HEK293 (cell line): ENCODE measurements at regions not wholly inside any gene's neighbourhood (a gene's known extent, or its start where the extent isn't known, plus 50 kb on each side); places are given as distances from the start of the nearest gene placed in this dataset.

Experiments
- CTCF ChIA-PET: fragments of 350-600 bp; formaldehyde crosslinking; extraction: SDS; loops from one replicate; lab custom pipeline; 2021; ENCODE audit warnings: antibody characterized with exemption; lab: Yijun Ruan, JAX
- POLR2A ChIA-PET: fragments of 300-600 bp; formaldehyde crosslinking; extraction: SDS; loops from one replicate; lab custom pipeline; 2020; ENCODE audit warnings: antibody characterized with exemption, inconsistent platforms; lab: Yijun Ruan, JAX
- H3K27ac ChIP-seq: fragments of 200-500 bp; sonication (Bioruptor generic); 2 replicates; pipeline ENCODE4 v1.5.1; 2014; ENCODE audit warnings: low read depth, low read length, control low read depth, inconsistent platforms; ENCODE audit errors: extremely low read depth
- H3K36me3 ChIP-seq, 2 experiments: fragments of 200-500 bp in 1 of 2; sonication (Bioruptor generic) in 1 of 2; 1 replicate in 1 of 2; 2 replicates in 1 of 2; pipeline ENCODE4 v1.5.1; 2014 to 2017; ENCODE audit warnings: inconsistent platforms in 2 of 2, low read length in 2 of 2; ENCODE audit not compliant: control insufficient read depth in 2 of 2, insufficient read depth in 1 of 2
- H3K4me1 ChIP-seq: fragments of 200-500 bp; sonication (Bioruptor generic); 2 replicates; pipeline ENCODE4 v1.5.1; 2014; ENCODE audit warnings: mild to moderate bottlenecking, low read length, inconsistent platforms; ENCODE audit not compliant: control insufficient read depth, insufficient read depth
- H3K4me3 ChIP-seq: 2 replicates; pipeline ENCODE4 v1.5.1; 2011; ENCODE audit warnings: low read depth, mild to moderate bottlenecking, control low read depth, low read length, moderate library complexity
- H3K9me3 ChIP-seq: fragments of 200-500 bp; sonication (Bioruptor generic); 2 replicates; pipeline ENCODE4 v1.5.1; 2014; ENCODE audit warnings: low read depth, low read length, inconsistent platforms; ENCODE audit not compliant: control insufficient read depth, insufficient read depth
- AEBP2 ChIP-seq: fragments of 450-650 bp; formaldehyde crosslinking; IDR thresholded peaks from 2 replicates; pipeline ENCODE4 v1.5.1; 2016; ENCODE audit warnings: missing biosample characterization, missing genetic modification characterization, borderline replicate concordance
- ATF2 ChIP-seq: fragments of 450-650 bp; formaldehyde crosslinking; IDR thresholded peaks from 2 replicates; pipeline ENCODE4 v1.5.1; 2016; ENCODE audit warnings: missing biosample characterization, missing genetic modification characterization, low read depth
- BCL11A ChIP-seq: fragments of 450-650 bp; formaldehyde crosslinking; IDR thresholded peaks from 2 replicates; pipeline ENCODE4 v1.5.1; 2016; ENCODE audit warnings: low read depth, missing biosample characterization, missing genetic modification characterization
- BCL6B ChIP-seq: fragments of 450-650 bp; formaldehyde crosslinking; IDR thresholded peaks from 2 replicates; pipeline ENCODE4 v1.5.1; 2017; ENCODE audit warnings: missing biosample characterization, missing genetic modification characterization
- GFI1B ChIP-seq: fragments of 450-650 bp; formaldehyde crosslinking; IDR thresholded peaks from 2 replicates; pipeline ENCODE4 v1.5.1; 2016; ENCODE audit warnings: missing biosample characterization, missing genetic modification characterization
- PRDM1 ChIP-seq: fragments of 450-650 bp; formaldehyde crosslinking; IDR thresholded peaks from 2 replicates; pipeline ENCODE4; 2016; ENCODE audit warnings: missing biosample characterization, missing genetic modification characterization
- ZNF223 ChIP-seq: fragments of 450-650 bp; formaldehyde crosslinking; IDR thresholded peaks from 2 replicates; pipeline ENCODE4 v1.5.1; 2016; ENCODE audit warnings: missing biosample characterization, missing genetic modification characterization
- ZNF239 ChIP-seq: fragments of 450-650 bp; formaldehyde crosslinking; IDR thresholded peaks from 2 replicates; pipeline ENCODE4 v1.5.1; 2016; ENCODE audit warnings: missing biosample characterization, missing genetic modification characterization
- ZNF48 ChIP-seq: fragments of 450-650 bp; formaldehyde crosslinking; IDR thresholded peaks from 2 replicates; pipeline ENCODE4 v1.5.1; 2016; ENCODE audit warnings: missing biosample characterization, missing genetic modification characterization
- ZNF514 ChIP-seq: fragments of 450-650 bp; formaldehyde crosslinking; IDR thresholded peaks from 2 replicates; pipeline ENCODE4 v1.5.1; 2016; ENCODE audit warnings: missing biosample characterization, missing genetic modification characterization
- ZNF629 ChIP-seq: fragments of 450-650 bp; formaldehyde crosslinking; IDR thresholded peaks from 2 replicates; pipeline ENCODE4 v1.5.1; 2017; ENCODE audit warnings: missing biosample characterization, missing genetic modification characterization
- ZNF645 ChIP-seq: fragments of 450-650 bp; formaldehyde crosslinking; IDR thresholded peaks from 2 replicates; pipeline ENCODE4; 2016; ENCODE audit warnings: missing biosample characterization, missing genetic modification characterization
- ZNF660 ChIP-seq: fragments of 450-650 bp; IDR thresholded peaks from 2 replicates; pipeline ENCODE4 v1.5.1; 2018; ENCODE audit warnings: missing biosample characterization, mild to moderate bottlenecking, missing genetic modification characterization
- ZNF768 ChIP-seq: fragments of 450-650 bp; formaldehyde crosslinking; IDR thresholded peaks from 2 replicates; pipeline ENCODE4 v1.5.1; 2018; ENCODE audit warnings: missing biosample characterization, mild to moderate bottlenecking, missing genetic modification characterization
- ZSCAN23 ChIP-seq: fragments of 450-650 bp; formaldehyde crosslinking; IDR thresholded peaks from 2 replicates; pipeline ENCODE4 v1.5.1; 2016; ENCODE audit warnings: missing biosample characterization, missing genetic modification characterization
- ZSCAN30 ChIP-seq: fragments of 450-650 bp; IDR thresholded peaks from 2 replicates; pipeline ENCODE4 v1.5.1; 2018; ENCODE audit warnings: missing biosample characterization, mild to moderate bottlenecking, missing genetic modification characterization, moderate library complexity
- TF ChIP-seq, protein P1 (sequence below): fragments of 450-650 bp; formaldehyde crosslinking; IDR thresholded peaks from 2 replicates; pipeline ENCODE4 v1.5.1; 2016; ENCODE audit warnings: missing biosample characterization, missing genetic modification characterization, borderline replicate concordance
- TF ChIP-seq, protein P2 (sequence below): fragments of 450-650 bp; formaldehyde crosslinking; IDR thresholded peaks from 2 replicates; pipeline ENCODE4 v1.5.1; 2016; ENCODE audit warnings: missing biosample characterization, missing genetic modification characterization
- TF ChIP-seq, protein P3 (sequence below): fragments of 450-650 bp; formaldehyde crosslinking; IDR thresholded peaks from 2 replicates; pipeline ENCODE4 v1.5.1; 2016; ENCODE audit warnings: missing biosample characterization, missing genetic modification characterization

GRCh38 chr7:41880107-41880506, 177.2 kb upstream of the INHBA start (continued):
- TF ChIP-seq, protein P1, sequence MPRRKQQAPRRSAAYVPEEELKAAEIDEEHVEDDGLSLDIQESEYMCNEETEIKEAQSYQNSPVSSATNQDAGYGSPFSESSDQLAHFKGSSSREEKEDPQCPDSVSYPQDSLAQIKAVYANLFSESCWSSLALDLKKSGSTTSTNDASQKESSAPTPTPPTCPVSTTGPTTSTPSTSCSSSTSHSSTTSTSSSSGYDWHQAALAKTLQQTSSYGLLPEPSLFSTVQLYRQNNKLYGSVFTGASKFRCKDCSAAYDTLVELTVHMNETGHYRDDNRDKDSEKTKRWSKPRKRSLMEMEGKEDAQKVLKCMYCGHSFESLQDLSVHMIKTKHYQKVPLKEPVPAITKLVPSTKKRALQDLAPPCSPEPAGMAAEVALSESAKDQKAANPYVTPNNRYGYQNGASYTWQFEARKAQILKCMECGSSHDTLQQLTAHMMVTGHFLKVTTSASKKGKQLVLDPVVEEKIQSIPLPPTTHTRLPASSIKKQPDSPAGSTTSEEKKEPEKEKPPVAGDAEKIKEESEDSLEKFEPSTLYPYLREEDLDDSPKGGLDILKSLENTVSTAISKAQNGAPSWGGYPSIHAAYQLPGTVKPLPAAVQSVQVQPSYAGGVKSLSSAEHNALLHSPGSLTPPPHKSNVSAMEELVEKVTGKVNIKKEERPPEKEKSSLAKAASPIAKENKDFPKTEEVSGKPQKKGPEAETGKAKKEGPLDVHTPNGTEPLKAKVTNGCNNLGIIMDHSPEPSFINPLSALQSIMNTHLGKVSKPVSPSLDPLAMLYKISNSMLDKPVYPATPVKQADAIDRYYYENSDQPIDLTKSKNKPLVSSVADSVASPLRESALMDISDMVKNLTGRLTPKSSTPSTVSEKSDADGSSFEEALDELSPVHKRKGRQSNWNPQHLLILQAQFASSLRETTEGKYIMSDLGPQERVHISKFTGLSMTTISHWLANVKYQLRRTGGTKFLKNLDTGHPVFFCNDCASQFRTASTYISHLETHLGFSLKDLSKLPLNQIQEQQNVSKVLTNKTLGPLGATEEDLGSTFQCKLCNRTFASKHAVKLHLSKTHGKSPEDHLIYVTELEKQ (tag by site-specific recombination) = no peak
- TF ChIP-seq BCL6B (no peak), ZNF629 (tag by site-specific recombination) (no peak), ZNF645 (tag by site-specific recombination) (no peak), ATF2 (no peak), ZSCAN23 (tag by site-specific recombination) (no peak), BCL11A (no peak), ZNF223 (tag by site-specific recombination) (no peak)
- TF ChIP-seq, protein P2, sequence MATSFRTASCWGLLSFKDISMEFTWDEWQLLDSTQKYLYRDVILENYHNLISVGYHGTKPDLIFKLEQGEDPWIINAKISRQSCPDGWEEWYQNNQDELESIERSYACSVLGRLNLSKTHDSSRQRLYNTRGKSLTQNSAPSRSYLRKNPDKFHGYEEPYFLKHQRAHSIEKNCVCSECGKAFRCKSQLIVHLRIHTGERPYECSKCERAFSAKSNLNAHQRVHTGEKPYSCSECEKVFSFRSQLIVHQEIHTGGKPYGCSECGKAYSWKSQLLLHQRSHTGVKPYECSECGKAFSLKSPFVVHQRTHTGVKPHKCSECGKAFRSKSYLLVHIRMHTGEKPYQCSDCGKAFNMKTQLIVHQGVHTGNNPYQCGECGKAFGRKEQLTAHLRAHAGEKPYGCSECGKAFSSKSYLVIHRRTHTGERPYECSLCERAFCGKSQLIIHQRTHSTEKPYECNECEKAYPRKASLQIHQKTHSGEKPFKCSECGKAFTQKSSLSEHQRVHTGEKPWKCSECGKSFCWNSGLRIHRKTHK (tag by site-specific recombination) = no peak

DNA sequence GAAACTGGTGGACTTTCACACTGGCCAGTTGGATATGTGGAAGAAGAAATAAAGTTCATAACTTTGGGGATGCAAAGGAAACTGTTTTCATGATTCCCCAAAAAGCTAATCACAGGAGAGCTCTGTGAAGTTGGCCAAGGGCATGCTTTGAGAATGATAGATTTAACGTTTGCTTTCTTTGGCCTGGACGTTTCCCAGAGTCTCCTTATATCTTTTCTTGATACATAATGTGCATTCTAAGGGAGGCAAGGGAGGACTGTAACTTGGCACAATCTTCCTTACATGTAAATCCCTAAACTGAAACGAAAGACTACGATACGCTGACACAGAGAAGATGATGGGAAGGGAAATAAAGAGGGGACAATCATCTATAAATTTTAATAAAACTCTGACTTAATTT, 176.5 kb upstream of the INHBA start:
- Histone ChIP-seq H3K4me3 (no peak overlapping the region), H3K4me1 (no peaks in the 10 kb centered on the region), H3K36me3 (no peaks in the 10 kb centered on the region), H3K27ac (no peak overlapping the region), H3K9me3 (no peaks in the 10 kb centered on the region)
- ChIA-PET CTCF (no interaction called here), POLR2A (no interaction called here)
- TF ChIP-seq GFI1B (tag by site-specific recombination) (no peak), ZSCAN30 (no peak), ZNF660 (tag by site-specific recombination) (no peak), PRDM1 (tag by site-specific recombination) (no peak), AEBP2 (tag by site-specific recombination) (no peak), ZNF514 (tag by site-specific recombination) (no peak), ZNF768 (tag by site-specific recombination) (no peak), ZNF48 (no peak), ZNF239 (no peak)
- TF ChIP-seq, protein P3, sequence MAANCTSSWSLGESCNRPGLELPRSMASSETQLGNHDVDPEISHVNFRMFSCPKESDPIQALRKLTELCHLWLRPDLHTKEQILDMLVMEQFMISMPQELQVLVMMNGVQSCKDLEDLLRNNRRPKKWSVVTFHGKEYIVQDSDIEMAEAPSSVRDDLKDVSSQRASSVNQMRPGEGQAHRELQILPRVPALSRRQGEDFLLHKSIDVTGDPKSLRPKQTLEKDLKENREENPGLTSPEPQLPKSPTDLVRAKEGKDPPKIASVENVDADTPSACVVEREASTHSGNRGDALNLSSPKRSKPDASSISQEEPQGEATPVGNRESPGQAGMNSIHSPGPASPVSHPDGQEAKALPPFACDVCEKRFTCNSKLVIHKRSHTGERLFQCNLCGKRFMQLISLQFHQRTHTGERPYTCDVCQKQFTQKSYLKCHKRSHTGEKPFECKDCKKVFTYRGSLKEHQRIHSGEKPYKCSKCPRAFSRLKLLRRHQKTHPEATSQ = no peak
- TF ChIP-seq, protein P2 (tag by site-specific recombination) = no peak
